ENCODE measurements at regions not wholly inside any gene's neighbourhood (a gene's known extent, or its start where the extent isn't known, plus 50 kb on each side); places are given as distances from the start of the nearest gene placed in this dataset.

DNA sequence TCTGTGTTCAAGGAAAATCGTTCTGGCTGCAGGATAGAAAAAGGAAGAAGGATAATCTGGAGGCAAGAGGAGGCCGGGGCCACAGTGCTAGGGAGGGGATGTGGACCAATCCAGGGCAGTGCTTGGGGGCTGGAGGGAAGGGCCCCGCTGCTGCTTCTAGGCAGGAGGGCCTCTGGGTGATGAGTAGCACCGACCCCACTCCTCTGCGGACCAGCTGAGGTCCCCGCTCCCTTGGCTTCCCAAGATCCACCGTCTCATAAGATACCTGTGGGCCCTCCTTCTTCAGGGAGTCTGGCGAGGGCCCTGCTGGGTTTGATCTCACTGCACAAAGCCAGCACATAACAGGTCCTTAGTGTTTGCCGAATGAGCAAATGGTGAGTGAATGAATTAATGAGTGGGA is 93.5 kb upstream of the MVB12B start:
- 82 to 90% (median 88%) methylated on average over 9 of the region's 9 CpGs for WGBS, 4 donors
- intact Hi-C loops (cut with DNase I): no loop called here
- Histone ChIP-seq H3K9me3 (no peaks in the 10 kb centered on the region), H3K4me1 (no peaks in the 10 kb centered on the region), H3K27ac (no peak overlapping the region), H3K36me3 (no peaks in the 10 kb centered on the region), H3K4me3 (no peak overlapping the region), H3K27me3 (peaks cover 0 to 6% (median 0%) of the 10 kb centered on the region in 9 donors)
- no peak for DNase-seq
- no peak for TF ChIP-seq POLR2A (IDR thresholded peaks at IDR 0.05)
- TF ChIP-seq CTCF (IDR thresholded peaks at IDR 0.05): no peak
- ATAC-seq: no peak

DNA sequence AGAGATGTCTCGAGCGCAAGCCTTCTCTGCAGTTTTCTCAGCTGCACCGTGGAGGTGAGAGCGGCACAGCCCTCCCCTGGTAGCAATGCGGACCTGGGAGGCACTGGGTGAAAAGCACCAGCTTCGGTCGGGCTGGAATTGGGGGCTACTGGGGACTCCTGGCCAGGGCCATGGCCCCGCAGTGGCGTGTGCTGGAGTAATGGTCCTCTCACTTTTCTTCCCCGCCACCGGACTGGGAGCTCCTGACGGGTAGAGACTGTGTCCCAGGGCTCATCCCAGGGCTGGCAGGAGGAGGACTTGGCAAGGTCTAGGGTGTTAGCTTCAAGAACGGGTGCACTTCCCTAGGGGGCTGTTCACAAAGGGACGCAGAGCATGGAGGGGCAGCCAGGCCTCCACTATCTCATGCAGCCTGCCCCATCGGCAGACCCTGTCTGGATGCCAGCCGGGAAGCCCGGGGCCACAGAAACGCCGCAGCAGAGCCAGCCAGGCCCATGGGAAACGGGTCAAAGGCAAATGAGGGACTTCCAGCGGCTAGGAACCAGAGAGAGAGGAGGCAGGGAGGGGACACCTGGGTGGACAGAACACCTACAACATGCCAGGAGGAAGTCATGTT is 92.6 kb upstream of the MVB12B start:
- no peak overlapping the region for H3K27ac ChIP-seq
- no peak for ATAC-seq
- H3K9me3 ChIP-seq: no peaks in the 10 kb centered on the region
- H3K27me3 ChIP-seq: peaks cover 0 to 3% (median 0%) of the 10 kb centered on the region in 9 donors
- no peak for DNase-seq
- no peak overlapping the region for H3K4me3 ChIP-seq
- WGBS, 4 donors: 84 to 92% (median 88%) methylated on average over 15 to 21 of the region's 21 CpGs
- no peaks in the 10 kb centered on the region for H3K4me1 ChIP-seq
- H3K36me3 ChIP-seq: no peaks in the 10 kb centered on the region
- intact Hi-C loops (cut with DNase I): no loop called here
- TF ChIP-seq CTCF (IDR thresholded peaks at IDR 0.05): no peak
- TF ChIP-seq POLR2A (IDR thresholded peaks at IDR 0.05): no peak

DNA sequence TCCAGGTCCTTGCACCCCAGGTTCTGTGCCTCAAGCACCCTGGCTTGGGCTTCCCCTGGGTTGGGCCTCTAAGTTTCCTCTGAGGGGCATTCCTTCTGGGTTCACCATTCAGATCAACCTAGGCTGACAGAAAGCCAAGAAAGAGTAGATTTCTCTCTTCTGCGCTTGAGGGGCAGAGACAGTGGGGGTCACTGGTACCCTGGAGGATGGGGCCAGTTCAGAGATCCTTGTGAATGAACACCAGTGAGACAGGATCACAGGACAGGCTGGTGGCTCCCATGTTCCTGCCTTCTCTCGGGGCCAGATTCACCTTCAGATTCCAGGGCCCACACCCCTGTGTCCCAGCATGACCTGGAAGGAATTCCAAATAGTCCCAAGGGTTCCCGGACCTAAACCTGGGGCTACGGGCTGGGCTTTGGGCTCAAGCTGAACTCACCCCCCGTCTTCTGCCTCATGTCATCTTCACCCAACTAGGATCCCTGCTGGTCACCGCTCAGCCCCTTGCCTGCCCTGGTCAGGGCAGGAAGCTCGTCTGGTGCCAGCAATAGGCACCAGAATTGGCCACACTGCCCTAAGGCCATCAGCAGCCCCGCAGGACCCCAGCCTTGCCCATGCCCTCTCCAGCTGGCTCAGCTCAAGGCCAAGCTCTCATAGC is 91.8 kb upstream of the MVB12B start:
- H3K27me3 ChIP-seq: peaks cover 0 to 3% (median 0%) of the 10 kb centered on the region in 9 donors
- ATAC-seq (no peak), DNase-seq (no peak)
- 74 to 81% (median 79%) methylated on average over 8 of the region's 8 CpGs for WGBS, 4 donors
- H3K9me3 ChIP-seq: no peaks in the 10 kb centered on the region
- H3K4me1 ChIP-seq: no peaks in the 10 kb centered on the region
- TF ChIP-seq POLR2A (IDR thresholded peaks at IDR 0.05) (no peak), CTCF (IDR thresholded peaks at IDR 0.05) (no peak)
- no peak overlapping the region for H3K4me3 ChIP-seq
- intact Hi-C loops (cut with DNase I): no loop called here
- no peak overlapping the region for H3K27ac ChIP-seq
- no peaks in the 10 kb centered on the region for H3K36me3 ChIP-seq

GRCh38 chr9:126235336-126236243 is 91.0 kb upstream of the MVB12B start:
- Histone ChIP-seq H3K36me3 (no peaks in the 10 kb centered on the region), H3K4me1 (no peaks in the 10 kb centered on the region), H3K4me3 (no peak overlapping the region), H3K27ac (no peak overlapping the region), H3K27me3 (peaks cover 0 to 3% (median 0%) of the 10 kb centered on the region in 9 donors), H3K9me3 (no peaks in the 10 kb centered on the region)
- 86 to 88% (median 87%) methylated on average over 49 of the region's 49 CpGs for WGBS, 4 donors
- intact Hi-C loops (cut with DNase I): no loop called here
- ATAC-seq (no peak), DNase-seq (no peak)
- TF ChIP-seq CTCF (IDR thresholded peaks at IDR 0.05) (no peak), POLR2A (IDR thresholded peaks at IDR 0.05) (no peak)
